ENCODE measurements at regions not wholly inside any gene's neighbourhood (a gene's known extent, or its start where the extent isn't known, plus 50 kb on each side); places are given as distances from the start of the nearest gene placed in this dataset.
A peak's percentile ranks its signal among the peaks of the same experiment; 100 is the strongest.

DNA sequence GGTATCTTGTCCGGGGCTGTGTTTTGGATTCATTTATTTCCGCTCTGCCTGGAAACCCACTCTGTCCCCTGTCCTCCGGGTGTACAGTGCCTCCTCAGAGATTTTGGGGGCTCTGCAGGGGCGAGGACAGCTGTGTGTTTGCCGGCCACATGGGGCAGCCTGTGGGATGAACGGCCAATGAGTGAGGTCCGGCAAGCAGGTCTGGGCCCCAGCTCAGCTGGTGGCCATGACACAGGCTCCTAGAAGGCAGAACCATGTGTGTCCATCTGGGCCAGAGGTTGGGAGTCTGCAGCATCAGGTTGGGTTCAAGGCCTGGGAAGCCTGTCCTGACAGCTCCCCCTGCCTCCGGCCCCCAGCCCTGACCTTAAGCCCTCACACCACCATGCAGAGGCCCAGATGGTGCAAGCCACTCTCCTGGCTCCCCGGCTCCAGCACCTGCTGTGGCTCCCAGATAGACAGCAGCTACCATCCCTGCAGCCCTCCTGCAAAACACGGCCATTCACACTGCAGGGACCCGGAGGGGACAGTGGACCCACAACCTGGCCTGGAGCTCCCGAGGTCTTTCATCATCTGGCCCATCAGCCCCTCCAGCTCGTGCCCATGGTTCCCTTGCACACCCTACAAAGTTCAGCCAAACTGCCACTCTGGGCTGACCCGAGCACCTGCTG lies 220.1 kb upstream of the C14orf180 start:
- no peak for DNase-seq

DNA sequence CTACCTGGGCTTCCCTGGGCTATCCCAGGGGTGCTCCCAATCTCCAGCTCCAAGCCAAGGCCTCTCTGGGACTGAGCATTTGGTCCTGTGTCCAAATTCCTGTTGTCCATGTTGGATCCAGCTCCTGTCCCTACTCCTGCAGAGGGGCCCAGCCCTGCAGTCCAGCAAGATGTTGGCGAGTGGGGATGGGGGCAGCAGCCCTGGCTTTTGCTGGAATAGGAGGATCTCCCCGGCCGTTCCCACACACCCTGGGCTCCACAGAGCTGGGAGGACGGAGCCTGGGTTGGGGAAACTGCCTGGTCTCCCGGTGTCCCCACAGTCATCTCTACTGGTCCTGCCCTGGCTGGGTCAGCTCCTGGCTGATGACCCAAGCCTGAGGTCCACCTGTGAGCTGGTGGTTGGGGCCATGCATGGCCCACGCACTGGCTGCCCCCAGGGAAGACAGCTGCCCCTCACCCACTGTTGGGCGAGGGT lies 219.6 kb upstream of the C14orf180 start:
- DNase-seq: no peak

DNA sequence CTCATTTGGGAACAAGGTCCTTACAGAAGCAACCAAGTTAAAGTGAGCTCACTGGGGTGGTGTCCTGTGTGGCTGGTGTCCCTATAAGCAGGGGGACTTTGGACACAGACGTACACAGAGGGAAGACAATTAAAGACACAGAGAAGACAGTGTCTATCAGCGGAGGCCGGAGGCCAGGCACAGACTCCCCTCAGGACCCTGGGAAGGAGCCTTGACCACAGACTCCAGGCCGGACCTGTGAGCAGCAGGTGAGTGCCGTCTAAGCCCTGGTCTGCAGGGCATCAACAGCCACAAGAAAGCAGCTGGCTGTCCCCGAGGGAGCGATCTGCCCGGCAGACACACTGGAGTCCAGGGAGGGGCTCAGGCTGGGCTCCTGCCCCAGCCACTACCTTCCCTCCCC lies 219.1 kb upstream of the C14orf180 start:
- DNase-seq: no peak

DNA sequence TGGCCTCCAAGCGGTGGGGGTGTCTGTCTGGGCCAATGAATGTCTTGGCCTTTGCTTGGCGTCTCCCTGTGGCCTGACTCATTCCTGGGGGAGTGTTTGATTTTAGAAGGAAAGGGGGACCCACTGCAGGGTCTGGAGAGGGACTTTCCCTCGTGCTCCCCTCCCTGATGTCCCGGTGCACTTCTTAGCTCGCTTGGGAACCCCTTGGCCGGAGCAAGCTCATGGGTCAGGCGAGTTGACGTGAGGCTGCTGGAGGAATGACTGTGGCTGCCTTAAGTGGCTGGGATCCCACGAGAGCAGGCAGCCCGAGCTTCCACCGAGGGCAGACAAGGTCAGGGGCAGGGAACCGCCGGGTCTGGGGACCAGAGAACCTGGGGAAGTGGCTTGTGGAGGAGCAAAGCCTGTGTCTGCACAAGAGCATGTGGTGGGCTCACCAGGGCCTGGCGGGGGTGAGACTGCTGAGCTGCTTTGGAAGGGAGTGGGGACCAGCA lies 218.4 kb upstream of the C14orf180 start:
- no peak for DNase-seq

GRCh38 chr14:104361921-104362681 lies 217.5 kb upstream of the C14orf180 start:
- no peak for DNase-seq

DNA sequence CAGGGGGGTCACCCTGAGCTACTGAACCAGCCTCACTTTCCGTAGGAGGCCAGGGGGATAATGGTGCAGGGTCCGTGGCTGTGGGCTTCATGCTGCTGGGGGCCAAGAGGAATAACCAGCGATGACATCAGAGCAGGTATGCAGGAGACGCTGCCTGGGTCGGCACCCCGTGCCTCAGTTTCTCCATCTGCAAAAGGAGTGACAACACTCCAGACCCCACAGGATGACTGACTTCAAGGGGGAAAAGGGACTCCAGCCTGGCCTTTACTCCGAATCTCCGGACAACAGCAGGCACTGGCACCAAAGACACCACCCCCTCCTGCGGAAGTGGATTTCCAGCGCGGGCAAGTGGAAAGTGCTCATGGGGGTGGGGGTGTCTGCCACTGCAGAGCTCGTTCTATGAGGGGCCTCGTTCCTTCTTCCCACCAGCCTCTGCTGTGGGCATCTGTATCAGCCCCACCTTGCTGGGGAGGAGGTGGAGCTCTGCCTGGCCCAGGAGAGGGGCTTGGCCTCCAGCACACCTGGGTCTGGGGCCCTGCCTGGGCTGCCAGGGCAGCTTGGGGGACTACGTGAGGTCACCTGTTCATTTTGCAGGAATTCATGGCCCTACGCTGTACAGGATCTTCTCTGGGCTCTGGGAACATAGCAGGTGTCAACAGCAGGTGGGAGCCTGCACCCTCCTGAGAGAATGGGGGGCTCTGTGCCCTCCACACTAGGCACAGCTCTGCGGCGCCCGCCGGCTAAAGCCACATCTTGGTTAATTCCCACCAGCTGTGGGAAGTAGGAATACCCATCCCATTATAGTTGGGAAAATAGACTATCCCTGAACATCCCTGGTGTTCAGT lies 216.6 kb upstream of the C14orf180 start:
- no peak for DNase-seq

GRCh38 chr14:104363891-104364760 lies 215.4 kb upstream of the C14orf180 start:
- no peak for DNase-seq

DNA sequence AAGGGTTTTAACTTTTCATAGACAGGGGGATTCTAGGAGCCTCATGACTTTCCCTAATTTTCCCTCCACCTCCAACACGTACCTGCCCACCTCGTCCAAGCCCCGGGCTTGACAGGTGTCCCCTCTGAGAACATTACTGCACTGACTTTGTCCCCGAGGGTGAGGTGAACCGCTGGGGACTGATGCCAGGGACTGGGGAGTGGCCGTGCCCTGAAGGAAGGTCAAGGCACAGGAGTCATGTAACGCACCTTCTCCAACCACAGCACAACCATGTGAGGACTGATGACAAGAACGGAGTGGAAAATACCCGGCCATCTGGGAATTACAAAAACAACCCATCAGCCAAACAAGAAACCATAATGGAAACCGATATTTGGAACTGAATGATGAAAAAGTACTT lies 214.7 kb upstream of the C14orf180 start:
- DNase-seq: no peak

GRCh38 chr14:104366931-104367865 lies 212.4 kb upstream of the C14orf180 start:
- DNase-seq: no peak

GRCh38 chr14:104367866-104368750 lies 211.5 kb upstream of the C14orf180 start:
- peak; percentile 40 for DNase-seq

- DNase-seq: no peak
Measured at GRCh38 chr14:104368751-104369100, 210.8 kb upstream of the C14orf180 start.

DNA sequence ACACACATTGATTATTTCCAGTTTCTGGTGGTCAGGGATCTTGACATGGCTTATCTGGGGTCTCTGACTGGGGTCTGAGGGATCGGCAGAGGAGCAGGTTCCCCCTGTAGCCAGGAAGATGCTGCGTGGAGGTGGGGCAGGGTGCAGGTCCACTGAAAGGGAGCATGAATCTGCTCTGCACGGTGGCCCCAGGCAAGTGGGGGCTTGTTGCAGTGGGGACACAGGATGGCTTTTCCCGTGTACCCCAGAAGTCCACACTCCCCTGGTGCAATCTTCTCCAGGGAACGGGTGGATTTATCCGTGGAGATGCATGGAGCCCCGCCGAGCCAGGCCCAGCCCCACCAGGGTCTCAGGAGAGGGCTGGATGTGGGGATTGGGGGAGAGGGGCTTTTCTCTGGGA lies 210.4 kb upstream of the C14orf180 start:
- no peak for DNase-seq

GRCh38 chr14:104370256-104370870 lies 209.2 kb upstream of the C14orf180 start:
- no peak for DNase-seq

DNA sequence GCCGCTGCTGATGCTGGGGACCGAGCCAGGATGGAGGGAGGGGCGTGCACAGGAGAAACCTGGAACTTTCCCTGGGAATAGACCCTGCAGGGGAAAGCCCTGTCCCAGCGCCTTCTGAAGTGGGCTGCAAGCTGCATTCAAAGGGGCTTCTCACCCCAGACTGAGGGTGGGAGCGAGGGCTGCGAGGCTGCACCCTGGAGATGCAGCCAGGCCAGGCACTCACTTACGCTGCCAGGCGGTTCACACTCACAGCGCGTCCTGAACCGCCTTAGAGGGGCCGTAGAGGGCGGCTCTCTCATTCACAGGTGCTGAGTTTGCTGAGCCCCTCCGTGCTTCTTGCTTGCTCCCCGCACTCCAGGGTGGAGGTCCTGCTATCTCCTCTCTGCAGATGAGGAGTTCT lies 208.5 kb upstream of the C14orf180 start:
- no peak for DNase-seq

DNA sequence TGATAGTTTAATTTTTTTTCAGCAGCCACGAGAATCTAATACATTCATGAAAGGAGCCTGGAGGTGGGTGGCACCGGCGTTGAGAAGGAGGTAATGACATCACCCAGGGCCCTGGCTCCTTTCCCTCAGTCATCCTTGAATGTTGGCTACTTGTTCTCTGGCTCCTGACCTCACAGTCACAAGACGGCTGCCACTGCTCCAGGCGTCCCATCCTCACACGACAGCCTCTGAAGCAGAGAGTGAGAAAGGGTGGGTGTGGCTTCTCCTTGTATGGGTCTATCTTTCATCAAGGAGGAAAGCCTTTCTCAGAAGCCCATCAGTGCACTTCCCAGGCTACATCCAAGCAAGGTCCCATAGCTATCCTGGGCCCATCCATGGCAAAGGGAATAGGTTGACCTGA lies 207.6 kb upstream of the C14orf180 start:
- DNase-seq: no peak

DNA sequence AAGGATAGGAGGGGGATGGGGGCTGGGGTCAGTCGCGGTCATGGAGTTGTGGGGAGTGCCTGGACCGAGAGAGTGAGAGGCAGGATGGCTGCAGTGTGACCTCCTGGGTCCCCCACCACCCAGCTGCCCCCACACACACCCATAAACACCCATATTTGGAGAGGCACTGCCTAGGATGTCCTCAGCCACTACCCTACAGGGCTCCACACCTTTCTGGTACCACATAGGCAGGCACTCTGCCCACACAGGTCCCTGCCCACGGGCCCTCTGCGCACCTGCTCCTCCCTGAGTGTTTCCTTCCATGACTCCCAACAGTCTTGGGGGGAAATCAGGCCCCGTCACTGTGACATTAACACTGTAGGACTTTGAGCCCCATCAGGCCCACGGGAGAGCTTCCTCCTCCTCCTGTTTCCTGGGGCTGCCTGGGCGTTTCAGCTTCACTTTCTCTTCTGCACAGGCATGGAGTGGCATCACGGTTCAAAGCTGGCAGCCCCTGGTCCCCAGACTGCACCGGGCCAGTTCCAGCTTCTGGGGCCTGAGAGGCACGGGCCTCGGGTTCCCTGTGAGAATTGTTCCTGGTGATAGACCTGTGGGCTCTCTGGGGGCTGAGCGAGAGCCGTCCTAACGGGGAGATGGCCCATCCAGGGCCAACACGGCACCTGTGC lies 207.0 kb upstream of the C14orf180 start:
- DNase-seq: no peak

GRCh38 chr14:104373055-104373854 lies 206.3 kb upstream of the C14orf180 start:
- DNase-seq: peak; percentile 9
